NCI-H2171 (cell line): ENCODE measurements at regions not wholly inside any gene's neighbourhood (a gene's known extent, or its start where the extent isn't known, plus 50 kb on each side); places are given as distances from the start of the nearest gene placed in this dataset.
"Not testable (repeated sequence)": the region's sequence is repeated elsewhere in the genome, so short reads cannot be mapped to it uniquely, and the experiment has no call there.

Source experiments
- DNase-seq: peaks from one replicate; lab custom pipeline; 2025; lab: John Stamatoyannopoulos, UW

DNA sequence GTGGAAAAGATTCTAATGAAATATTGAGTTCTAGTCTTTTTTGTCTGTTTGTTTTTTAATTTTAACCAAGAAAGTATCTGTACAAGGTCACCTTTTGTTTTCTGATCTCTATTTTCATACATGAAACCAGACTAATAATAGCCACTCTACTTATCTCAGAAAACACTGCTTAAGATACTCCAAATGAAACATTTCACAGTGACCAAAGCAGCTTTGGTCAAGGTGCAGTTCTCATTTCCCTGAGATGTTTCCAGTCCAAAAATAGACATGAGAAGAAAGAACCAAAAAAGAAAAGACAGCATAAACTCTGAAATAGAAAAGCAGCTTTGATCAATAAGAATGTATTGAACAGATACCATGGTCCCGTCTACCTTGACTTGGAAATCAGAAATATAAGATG is 782.8 kb downstream of the RAB28 start:
- DNase-seq, result no peak

DNA sequence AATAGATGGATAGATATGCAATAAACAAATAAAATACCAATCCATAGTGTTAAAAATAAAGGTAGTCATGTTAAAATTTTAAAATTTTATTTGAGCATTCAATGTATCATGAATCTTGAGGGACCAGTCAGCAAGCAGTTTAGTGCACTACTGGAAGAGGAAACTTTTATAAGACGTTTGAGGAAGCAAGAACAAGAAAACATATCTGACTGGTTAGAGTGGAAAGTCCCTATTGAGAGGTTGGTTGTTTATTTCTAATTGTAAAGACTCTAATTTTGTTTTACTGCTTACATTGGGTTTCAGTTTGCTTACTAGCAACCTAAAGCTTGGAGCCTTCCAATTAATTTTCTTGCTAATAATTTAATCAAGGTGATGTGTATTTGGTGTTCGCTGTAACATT is 786.2 kb downstream of the RAB28 start:
- DNase-seq, result no peak

DNA sequence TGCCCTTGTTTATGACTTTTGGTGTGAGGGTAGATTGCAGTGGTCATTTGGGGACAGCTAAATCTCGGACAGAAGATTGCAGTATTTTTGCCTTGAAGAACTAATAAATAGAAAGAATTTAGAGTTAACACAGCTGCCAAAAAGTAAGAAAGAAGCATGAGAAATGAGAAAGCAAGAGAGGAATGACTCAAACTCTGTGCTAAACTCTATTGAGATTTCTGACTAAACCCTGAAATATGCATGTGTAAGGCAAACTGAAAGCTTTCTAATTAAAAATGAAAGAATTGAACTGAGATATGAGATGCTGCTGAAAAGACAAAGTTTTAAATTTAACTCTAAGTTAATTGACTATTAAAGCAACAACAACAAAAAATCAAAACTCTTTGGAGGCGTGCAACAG is 791.3 kb downstream of the RAB28 start:
- DNase-seq, result no peak

DNA sequence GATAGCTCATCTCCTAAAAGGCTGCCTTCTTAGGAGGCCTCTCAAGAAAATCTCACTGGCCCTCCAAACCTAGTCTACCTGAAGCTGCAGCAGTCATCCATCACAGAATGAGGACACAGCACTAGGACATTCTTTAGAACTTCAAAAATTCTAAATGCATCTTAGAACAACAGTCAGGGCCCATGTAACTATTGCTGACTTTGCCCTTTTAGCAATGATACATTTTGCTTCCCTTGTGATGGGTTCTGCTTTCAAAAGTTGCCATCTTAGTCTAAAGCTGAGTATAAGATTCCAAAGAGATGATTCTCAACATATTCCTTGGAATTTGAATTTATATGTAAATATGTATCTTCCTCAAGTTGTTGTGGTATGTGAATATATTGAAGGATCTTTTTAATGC is 793.0 kb downstream of the RAB28 start:
- DNase-seq, result no peak

DNA sequence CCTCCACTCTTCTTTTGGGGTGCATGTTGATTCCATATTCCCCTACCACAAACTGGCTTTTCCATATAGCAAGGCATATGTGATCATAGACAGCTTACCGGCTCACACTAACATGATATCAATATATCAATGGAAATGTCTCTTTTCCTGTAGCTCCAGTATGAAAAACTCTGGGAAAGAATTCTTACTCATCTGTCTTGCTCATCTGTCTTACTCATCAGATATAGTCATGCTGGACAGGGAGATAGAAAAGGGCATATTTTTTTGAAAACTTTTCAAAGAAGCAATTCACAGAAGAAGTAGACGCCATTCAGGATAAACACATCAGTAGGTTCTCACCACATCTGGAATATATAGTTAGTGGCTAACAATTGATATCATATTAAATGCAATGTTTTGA is 794.7 kb downstream of the RAB28 start:
- no peak for DNase-seq

DNA sequence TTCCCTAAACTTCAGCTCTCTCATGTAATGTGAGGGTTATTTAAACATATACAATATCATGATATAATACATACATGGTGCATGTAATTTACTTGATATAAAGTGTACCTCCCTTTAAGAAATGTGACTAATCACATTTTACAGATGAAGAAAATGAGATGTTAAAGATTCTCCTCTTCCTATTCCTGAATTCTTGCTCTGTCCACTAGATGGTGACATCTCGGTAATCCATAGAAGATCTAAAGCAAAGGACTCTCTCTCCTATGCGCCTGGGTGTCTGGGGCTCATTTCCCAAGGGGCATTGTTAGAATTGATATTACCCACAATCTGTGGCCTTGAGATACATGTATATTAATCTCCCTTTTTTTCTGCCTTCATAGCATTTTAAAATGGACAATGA is 804.9 kb downstream of the RAB28 start:
- DNase-seq, result no peak

DNA sequence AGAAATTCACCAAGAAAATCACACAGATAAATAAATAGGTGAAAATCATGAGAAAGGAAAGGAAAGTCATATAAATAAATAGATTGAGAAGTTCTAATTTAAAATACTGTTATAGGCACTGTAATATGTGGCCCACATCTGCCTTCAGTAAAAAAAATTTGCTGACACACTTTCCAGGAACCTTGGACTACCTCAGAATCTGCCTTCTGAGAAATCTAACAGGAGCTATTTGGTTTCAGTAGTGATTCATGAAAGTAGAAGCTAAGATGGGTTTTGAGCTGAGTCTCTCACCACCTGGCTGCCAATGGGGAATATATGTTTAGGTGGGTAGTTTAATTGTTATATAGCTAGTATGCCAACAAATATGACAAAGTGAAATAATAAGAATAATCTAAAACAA is 810.0 kb downstream of the RAB28 start:
- DNase-seq, result no peak

DNA sequence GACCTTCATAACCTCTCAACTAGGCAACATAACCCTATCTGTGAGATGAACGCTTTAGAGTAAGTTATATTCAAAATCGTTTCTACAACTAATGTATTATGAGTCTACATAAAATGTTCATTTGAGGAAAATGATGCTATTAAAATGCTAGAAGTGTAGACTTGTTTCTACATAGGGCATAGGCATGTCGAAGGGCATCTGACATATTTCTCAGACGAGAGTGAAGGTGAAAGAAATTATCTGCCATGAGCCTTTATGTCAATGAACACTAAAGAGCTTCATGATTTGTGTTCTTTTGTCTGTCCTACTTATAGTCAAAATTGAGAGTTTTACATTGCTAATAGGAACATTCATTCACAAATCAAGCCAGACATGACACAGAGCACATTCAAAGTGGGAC is 811.8 kb downstream of the RAB28 start:
- DNase-seq, result no peak

DNA sequence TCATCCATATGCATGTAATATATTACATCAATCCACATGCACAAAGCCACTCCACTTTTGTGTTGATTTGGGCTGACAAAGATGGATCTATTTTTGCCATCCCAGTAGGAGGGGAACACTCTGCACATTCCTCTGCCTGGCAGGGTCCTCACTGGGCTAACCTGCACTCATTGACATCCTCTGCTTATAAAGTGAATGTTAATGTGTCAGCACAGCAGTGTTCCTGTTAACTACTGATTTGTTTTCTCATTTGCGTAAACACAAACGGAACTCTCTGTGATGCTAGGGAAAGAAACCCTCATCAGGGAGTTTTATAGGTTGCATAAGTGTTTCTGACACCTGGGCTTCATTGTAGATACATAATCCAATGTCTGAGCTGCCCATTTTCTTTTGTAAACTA is 826.0 kb downstream of the RAB28 start:
- DNase-seq, result no peak

DNA sequence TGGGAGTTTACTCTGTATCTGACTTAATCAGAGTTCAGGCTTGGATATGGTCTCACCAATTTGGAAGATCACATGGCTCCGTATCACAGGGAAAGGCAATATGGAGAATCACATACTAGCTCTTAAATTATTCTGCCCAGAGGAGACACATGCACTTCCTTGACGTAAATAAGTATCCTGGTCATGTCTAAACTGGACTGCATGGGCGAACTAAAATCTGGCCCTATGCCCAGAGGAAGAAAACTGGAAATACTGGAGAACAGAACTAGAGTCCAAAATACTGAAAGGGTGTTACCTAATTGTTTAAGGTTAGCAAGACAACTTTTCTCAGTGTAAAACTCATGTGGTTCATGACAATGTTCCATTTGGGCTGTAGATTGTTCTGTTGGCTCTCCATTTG is 832.3 kb downstream of the RAB28 start:
- no peak for DNase-seq

DNA sequence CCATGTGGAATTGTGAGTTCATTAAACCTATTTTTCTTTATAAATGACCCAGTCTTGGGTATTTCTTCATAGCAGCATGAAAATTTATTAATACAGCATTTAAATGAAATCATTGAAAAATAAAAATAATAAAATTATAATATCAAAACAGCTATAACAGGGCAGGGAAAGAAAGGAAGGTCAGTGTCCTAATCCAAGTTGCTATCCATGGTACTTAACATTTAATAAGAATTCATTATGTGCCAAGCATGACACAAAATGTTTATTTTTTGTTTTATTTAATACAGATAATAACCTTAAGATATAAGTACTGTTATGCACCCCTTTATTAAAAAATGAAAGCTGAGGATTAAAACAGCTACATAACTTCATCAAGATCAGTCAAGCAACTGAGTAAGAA is 838.4 kb downstream of the RAB28 start:
- no peak for DNase-seq

DNA sequence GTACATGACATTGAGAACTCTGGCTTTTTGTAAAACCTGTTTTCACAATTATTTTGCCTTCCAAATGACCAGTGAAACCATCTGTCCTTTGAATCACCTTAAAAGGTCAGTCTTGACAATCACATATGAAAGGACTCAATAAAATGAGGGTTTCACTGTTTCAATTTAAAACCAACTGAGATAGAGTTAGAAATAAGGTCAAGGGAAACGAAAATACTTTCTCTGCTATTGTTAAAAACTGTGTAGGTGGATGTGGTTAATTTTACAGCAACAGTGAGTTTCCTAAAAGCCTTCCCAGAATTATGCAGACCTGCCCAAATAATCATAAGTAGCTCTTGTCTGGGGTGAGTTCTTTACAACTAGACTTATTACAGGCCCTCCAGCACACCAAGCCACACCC is 839.9 kb downstream of the RAB28 start:
- no peak for DNase-seq

DNA sequence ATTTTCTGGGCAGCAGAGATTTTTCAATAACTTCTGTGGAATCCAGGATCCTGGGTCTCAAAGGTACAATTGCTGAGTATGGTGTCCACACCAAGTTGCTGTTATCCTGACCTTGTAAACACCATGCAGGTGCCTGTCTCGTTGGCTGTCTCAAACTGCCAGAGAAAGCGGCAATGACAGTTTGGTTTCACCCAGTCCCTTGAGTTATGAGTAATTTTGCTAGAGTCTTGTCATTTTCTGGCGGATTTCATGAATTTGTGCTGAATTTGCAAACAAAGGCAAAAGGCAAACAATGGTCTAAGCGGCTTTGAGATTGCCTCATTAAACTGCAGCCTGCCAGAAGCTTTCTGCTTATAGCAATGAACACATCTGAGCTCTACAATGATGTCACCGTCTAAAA is 847.9 kb downstream of the RAB28 start:
- DNase-seq, result no peak

DNA sequence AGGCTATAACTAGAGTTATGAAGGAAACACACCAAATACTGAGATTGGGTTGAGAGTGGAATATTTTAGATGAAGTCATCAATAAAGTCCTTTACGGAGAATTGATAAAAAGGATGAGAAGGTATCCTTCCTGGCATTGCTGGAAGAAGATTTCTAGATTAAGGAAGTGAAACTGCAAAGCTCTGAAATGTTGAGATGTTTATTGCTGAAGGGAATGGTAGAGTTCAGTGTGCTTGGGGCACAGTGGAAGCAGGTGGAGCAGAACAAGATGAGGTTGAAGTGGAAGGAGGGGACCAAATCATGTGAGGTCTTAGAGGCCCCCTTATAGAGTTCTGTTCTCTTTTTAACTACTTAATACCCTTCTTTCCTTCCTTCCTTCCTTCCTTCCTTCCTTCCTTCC is 848.5 kb downstream of the RAB28 start:
- no peak for DNase-seq

DNA sequence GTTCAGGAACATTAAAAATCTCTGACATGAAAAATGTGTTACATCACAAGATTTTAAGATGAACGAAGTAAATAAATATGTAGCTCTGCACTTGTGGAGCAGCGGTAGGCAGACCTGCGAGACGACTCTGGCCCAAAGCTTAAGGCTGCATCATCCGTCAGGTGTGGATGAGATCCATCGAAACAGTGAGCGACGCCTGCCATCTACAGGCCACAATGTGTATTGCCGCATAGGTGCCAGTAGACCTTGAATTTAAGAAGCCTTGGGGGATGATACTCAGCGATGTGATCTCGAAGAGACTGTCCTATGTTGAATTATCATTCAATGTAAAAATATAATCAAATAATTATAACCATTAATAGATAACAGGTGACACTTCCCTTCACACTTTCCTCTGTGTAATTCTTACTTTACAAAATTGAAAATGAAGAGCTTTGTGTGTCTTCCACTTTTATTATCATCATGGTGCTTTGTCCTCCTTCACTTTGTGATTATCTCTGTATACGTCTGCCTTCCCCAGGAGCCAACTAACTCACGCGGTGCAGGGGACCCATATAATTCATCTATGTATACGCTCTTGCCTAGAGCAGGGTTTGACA is 851.0 kb downstream of the RAB28 start:
- no peak for DNase-seq

DNA sequence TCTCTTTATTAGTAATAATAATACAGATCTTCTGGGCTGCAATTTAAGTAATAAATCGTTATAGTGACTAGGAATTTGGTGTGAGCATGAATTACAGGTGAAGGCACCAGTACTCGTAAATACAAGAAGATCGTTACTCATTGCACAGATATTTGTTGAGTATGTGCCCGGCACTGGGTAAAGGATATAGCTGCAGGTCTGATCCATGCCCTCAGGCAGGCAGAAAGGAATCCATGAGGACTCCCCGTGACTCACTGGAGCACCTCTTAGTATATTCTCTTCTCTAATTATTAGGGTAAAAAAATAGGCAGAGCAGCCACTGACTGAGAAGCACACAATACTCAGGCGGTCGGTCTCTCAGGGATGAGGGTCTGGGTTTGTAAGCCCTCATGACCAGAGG is 868.3 kb downstream of the RAB28 start:
- DNase-seq, result no peak

DNA sequence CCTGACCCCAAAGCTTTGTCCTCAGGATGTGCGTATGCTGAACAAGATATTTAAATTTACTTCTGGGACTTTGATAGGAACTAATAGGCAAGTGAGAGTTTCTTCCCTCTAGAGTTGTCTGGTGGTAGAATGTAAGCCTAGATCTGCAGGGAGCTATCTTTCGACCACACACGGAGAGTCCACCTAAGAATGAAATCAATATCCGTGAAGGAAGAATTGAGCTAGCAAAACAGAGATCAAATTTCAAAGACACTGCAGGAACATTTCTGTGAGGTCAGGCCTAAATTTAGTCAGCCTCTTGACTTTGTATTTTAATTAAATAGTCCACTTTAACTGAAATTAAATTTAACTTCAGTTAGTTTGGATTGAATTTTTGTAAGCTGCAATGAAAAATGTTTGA is 871.3 kb downstream of the RAB28 start:
- no peak for DNase-seq

DNA sequence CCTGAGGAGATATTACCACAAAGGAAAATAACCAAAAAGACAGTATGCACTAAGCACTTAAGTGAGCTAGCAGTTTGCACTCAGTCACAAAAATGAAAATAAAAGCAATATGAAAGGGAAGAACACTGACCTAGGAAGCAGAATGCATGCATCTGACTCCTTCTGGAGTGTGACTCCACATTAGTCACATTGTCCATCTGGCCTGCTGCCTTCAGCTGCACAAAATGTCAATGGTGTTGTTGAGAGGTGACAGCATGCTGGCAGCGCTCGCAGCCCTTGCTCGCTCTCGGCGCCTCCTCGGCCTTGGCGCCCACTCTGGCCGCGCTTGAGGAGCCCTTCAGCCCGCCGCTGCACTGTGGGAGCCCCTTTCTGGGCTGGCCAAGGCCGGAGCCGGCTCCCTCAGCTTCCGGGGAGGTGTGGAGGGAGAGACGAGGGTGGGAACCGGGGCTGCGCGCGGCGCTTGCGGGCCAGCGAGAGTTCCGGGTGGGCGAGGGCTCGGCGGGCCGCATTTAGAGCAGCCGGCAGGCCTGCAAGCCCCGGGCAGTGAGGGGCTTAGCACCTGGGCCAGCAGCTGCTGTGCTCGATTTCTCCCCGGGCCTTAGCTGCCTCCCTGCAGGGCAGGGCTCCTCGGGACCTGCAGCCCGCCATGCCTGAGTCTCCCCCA is 874.8 kb downstream of the RAB28 start:
- DNase-seq, result not testable (repeated sequence)

DNA sequence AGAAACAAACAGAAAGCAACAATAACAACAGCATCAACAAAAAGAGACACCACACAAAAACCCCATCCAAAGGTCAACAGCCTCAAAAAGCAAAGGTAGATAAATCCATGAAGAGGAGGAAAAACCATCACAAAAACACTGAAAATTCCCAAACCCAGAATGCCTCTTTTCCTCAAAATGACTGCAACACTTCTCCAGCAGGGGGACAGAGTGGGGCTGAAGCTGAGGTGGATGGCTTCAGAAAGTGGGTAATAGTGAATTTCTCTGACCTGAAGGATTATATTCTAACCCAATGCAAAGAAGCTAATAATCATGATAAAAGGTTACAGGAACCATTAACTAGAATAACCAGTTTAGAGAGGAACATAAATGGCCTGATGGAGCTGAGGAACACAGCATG is 888.2 kb downstream of the RAB28 start:
- no peak for DNase-seq

DNA sequence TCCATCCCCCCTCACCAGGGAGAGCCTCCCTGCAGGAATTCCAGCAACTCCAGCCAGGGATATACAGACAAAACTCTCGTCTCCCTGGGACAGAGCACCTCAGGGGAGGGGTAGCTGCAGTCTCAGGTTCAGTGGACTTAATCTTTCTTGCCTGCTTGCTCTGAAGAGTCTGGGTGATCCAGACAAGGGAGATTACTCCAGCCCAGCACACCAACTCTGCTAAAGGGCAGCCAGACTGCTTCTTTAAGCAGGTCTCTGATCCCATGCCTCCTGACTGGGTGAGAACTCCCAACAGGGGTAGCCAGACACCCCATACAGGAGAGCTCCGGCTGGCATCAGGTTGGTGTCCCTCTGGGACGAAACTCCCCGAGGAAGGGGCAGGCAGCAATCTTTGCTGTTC is 888.7 kb downstream of the RAB28 start:
- DNase-seq, result no peak

DNA sequence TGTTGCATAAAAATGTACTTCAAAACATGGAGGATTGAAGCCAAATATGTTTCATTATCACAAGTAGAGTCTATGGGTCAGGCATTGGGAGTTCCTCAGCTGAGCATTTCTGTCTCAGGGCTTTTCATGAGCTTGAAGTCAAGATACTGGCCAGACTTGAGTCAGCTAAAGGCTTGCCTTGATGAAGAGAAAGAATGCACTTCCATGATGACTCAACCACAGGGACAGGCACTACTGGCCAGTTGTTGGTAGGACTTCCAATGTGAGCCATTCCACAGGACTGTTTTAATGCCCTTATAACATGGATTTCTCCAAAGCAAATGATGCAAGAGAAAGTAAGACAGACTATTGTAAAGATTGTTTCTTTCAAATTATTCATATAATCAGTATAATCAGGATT is 895.6 kb downstream of the RAB28 start:
- DNase-seq, result no peak

DNA sequence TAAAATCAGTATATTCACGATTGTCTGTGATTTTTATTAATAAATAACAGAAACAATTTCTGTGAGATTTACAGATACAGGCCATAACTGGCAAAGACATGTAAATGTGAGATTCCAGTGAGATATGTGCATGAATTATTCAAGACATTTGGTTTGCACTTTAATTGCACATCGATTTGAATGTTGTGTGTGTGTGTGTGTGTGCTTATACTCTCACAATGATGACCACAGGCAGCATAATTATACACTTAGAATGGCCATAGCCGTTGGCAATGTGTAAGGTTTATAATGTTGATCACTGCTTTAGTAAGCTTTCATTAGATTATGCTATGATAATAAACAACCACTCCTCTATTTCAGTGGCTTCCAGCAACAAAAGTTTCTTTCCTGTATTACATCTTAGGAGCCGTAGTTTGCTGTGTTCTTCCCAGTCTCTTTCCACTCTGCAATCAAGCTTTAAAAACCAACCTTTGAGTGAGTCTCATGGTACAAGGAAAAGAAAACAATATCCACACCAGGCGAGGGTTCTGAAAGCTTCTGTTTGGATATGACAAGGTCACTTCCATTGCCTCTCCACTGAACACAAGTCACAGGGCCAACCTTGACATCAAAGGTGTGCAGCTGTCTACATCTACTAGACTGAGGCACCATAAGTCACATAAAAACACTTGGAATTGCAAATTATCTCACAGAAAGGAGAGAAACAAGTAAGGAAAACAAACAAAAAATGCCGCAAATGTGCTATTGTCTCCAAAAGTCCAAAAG is 897.7 kb downstream of the RAB28 start:
- no peak for DNase-seq

DNA sequence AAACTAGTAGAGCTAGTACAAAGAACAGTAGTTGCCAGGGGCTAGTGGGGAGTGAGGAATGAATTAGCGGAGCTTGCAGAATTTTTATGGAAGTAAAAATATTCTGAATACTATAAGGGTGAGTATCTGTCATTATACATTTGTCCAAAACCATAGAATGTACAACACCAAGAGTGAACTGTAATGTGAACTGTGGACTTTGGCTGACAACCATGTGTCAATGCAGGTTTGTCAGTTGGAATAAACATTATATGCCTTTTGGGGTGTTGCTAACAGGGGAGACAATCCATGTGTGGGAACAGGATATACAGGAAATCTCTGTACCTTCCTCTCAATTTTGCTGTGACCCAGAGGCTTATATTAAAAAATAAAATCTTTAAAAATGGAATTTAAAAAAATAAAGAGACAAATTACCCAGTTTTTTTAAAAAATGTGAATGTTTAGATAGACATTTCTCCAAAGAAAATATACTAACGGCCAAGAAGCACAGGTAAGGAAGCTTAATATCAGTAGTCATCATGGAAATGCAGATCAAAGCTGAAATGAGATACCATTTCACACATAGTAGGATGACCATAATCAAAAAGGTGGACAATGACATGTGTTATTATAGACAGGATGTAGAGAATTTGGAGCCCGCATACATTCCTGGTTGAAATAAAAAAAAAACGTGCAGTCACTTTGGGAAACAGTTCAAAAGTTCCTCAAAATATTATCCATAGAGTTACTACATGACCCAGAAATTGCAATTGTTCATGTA is 899.8 kb downstream of the RAB28 start:
- no peak for DNase-seq
